ENCODE measurements at regions not wholly inside any gene's neighbourhood (a gene's known extent, or its start where the extent isn't known, plus 50 kb on each side); places are given as distances from the start of the nearest gene placed in this dataset.

GRCh38 chr7:155169498-155170065 is 99.5 kb downstream of the HTR5A start:
- in situ Hi-C loops (cut with HindIII; ENCODE audit: low pct_unique_long_range_greater_than_20kb, low sequenced_read_pairs) = no loop called here

GRCh38 chr7:155170331-155170730 is 100.2 kb downstream of the HTR5A start:
- in situ Hi-C loops (cut with HindIII; ENCODE audit: low pct_unique_long_range_greater_than_20kb, low sequenced_read_pairs) = no loop called here
- no peak for DNase-seq (ENCODE audit: low read depth, low spot score)

More at GRCh38 chr7:155169498-155170065, 99.5 kb downstream of the HTR5A start:
- no peak for DNase-seq (ENCODE audit: low read depth, low spot score)

- DNase-seq (ENCODE audit: low read depth, low spot score) = no peak
- in situ Hi-C loops (cut with HindIII; ENCODE audit: low pct_unique_long_range_greater_than_20kb, low sequenced_read_pairs) = no loop called here
Measured at GRCh38 chr7:155172141-155172540, 102.0 kb downstream of the HTR5A start.

- no peak for DNase-seq (ENCODE audit: low read depth, low spot score)
- in situ Hi-C loops (cut with HindIII; ENCODE audit: low pct_unique_long_range_greater_than_20kb, low sequenced_read_pairs) = no loop called here
Measured at GRCh38 chr7:155173905-155174304, 103.8 kb downstream of the HTR5A start.

- DNase-seq (ENCODE audit: low read depth, low spot score) = no peak
- in situ Hi-C loops (cut with HindIII; ENCODE audit: low pct_unique_long_range_greater_than_20kb, low sequenced_read_pairs) = no loop called here
Measured at GRCh38 chr7:155178096-155178495, 108.0 kb downstream of the HTR5A start.

- in situ Hi-C loops (cut with HindIII; ENCODE audit: low pct_unique_long_range_greater_than_20kb, low sequenced_read_pairs) = no loop called here
- no peak for DNase-seq (ENCODE audit: low read depth, low spot score)
Measured at GRCh38 chr7:155181768-155182167, 111.6 kb downstream of the HTR5A start.

- DNase-seq (ENCODE audit: low read depth, low spot score) = no peak
- in situ Hi-C loops (cut with HindIII; ENCODE audit: low pct_unique_long_range_greater_than_20kb, low sequenced_read_pairs) = no loop called here
Measured at GRCh38 chr7:155182406-155182970, 112.4 kb downstream of the HTR5A start.

- DNase-seq (ENCODE audit: low read depth, low spot score) = no peak
- in situ Hi-C loops (cut with HindIII; ENCODE audit: low pct_unique_long_range_greater_than_20kb, low sequenced_read_pairs) = no loop called here
Measured at GRCh38 chr7:155183655-155184054, 113.5 kb downstream of the HTR5A start.

GRCh38 chr7:155184923-155185322 is 112.8 kb upstream of the INSIG1 start:
- no peak for DNase-seq (ENCODE audit: low read depth, low spot score)
- in situ Hi-C loops (cut with HindIII; ENCODE audit: low pct_unique_long_range_greater_than_20kb, low sequenced_read_pairs) = no loop called here

- in situ Hi-C loops (cut with HindIII; ENCODE audit: low pct_unique_long_range_greater_than_20kb, low sequenced_read_pairs) = no loop called here
- no peak for DNase-seq (ENCODE audit: low read depth, low spot score)
Measured at GRCh38 chr7:155187061-155187785, 110.5 kb upstream of the INSIG1 start.

- no peak for DNase-seq (ENCODE audit: low read depth, low spot score)
- in situ Hi-C loops (cut with HindIII; ENCODE audit: low pct_unique_long_range_greater_than_20kb, low sequenced_read_pairs) = no loop called here
Measured at GRCh38 chr7:155188357-155188756, 109.3 kb upstream of the INSIG1 start.

GRCh38 chr7:155188821-155189581 is 108.7 kb upstream of the INSIG1 start:
- DNase-seq (ENCODE audit: low read depth, low spot score) = no peak
- in situ Hi-C loops (cut with HindIII; ENCODE audit: low pct_unique_long_range_greater_than_20kb, low sequenced_read_pairs) = no loop called here

GRCh38 chr7:155189590-155189989 is 108.1 kb upstream of the INSIG1 start:
- in situ Hi-C loops (cut with HindIII; ENCODE audit: low pct_unique_long_range_greater_than_20kb, low sequenced_read_pairs) = no loop called here

GRCh38 chr7:155190688-155191087 is 107.0 kb upstream of the INSIG1 start:
- in situ Hi-C loops (cut with HindIII; ENCODE audit: low pct_unique_long_range_greater_than_20kb, low sequenced_read_pairs) = no loop called here
- peak; percentile 38 for DNase-seq (ENCODE audit: low read depth, low spot score)

More at GRCh38 chr7:155189590-155189989, 108.1 kb upstream of the INSIG1 start:
- peak; percentile 27 for DNase-seq (ENCODE audit: low read depth, low spot score)

GRCh38 chr7:155191137-155191536 is 106.5 kb upstream of the INSIG1 start:
- in situ Hi-C loops (cut with HindIII; ENCODE audit: low pct_unique_long_range_greater_than_20kb, low sequenced_read_pairs) = no loop called here
- DNase-seq (ENCODE audit: low read depth, low spot score) = no peak

GRCh38 chr7:155191901-155192478 is 105.7 kb upstream of the INSIG1 start:
- no peak for DNase-seq (ENCODE audit: low read depth, low spot score)
- in situ Hi-C loops (cut with HindIII; ENCODE audit: low pct_unique_long_range_greater_than_20kb, low sequenced_read_pairs) = no loop called here

- DNase-seq (ENCODE audit: low read depth, low spot score) = no peak
- in situ Hi-C loops (cut with HindIII; ENCODE audit: low pct_unique_long_range_greater_than_20kb, low sequenced_read_pairs) = no loop called here
Measured at GRCh38 chr7:155192961-155193640, 104.6 kb upstream of the INSIG1 start.

GRCh38 chr7:155193716-155194115 is 104.0 kb upstream of the INSIG1 start:
- in situ Hi-C loops (cut with HindIII; ENCODE audit: low pct_unique_long_range_greater_than_20kb, low sequenced_read_pairs) = no loop called here

More at GRCh38 chr7:155193716-155194115, 104.0 kb upstream of the INSIG1 start:
- no peak for DNase-seq (ENCODE audit: low read depth, low spot score)
